GM18511 (cell line): ENCODE measurements at regions not wholly inside any gene's neighbourhood (a gene's known extent, or its start where the extent isn't known, plus 50 kb on each side); places are given as distances from the start of the nearest gene placed in this dataset.

Experiments used
- ATAC-seq: cut with Tn5 transposase; IDR thresholded peaks from one replicate; pipeline ENCODE4 v1.9.1; 2021; ENCODE audit warnings: mild to moderate bottlenecking, moderate library complexity; ENCODE audit not compliant: unreplicated experiment

DNA sequence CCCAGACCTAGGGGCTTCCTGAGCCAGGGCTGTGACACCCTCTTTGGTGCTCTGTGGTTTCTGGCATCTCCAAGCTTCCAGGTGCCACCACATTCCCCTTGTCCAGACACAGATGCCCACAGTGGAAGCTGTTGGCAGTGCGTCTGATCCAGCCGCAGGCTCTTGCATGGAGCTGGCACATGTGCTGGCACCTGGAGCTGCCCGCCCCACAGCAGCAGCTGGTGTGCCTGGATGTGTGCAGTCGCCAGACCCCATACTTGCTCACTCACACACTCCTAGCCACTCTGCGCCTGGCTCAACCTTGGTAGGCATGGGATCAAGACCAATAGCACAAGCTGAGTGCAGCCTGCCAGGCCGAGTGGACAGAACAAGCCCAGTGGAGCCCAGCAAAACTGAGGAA lies 106.5 kb downstream of the LYZL1 start:
- no peak for ATAC-seq

DNA sequence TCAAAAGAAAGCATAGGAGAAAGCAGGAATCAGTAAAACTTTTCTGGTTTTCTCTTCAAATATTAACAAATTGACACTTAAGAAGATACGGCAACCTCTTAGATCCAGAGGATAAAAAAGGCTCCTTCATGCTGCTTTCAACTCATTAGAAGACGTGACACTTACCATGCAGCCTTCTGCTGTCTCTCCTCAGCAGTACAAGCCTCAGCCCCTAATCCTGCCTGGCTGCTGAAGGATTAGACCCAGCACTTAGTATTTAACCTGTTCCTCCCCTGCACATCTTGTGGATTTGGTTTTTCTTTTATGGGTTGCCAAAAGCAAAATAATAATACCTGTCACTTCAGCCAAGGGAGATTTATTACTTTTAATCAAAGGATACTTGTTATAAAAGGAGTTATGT lies 108.4 kb downstream of the LYZL1 start:
- no peak for ATAC-seq

DNA sequence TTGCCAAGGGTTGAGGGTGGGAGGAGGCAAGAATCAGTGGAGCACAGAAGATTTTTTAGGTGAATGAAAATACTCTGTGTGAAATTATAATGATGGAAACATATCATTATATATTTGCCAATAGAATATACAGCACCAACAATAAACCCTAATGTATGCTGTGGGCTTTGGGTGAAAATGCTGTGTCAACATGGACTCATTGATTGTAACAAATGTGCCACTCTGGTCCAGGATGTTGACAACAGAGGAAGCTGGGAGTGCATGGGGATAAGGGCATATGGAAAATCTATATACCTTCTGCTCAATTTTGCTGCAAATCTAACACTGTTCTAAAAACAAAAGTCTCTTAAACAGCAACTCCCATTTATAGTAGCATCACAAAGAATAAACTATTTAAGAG lies 114.3 kb downstream of the LYZL1 start:
- no peak for ATAC-seq

DNA sequence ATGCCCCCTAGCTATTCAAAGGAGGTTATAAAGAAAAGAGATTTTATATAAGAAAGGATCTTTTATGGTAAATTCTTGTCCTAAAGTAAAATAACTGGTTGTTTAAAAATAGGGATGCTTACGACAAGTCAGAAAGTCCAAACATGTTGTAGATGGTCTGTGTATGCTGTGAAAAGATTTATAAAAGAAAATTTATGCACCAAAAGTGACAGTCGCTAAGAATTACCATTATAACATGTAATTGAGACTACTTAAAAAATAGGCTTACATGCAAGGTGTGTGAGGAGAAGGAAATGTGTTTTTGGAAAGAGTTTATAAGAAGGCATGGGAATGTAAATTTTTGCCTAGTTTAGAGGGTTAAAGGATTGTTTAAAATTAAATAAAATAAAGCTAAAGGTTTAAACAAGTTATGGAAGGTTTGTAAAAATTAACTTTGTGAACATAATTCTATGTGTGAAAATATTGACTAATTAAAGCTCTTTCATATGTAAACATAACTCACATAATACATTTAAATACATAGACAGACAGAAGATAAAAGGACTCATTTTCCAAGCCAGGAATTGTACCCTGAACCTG lies 118.5 kb downstream of the LYZL1 start:
- no peak for ATAC-seq
